Left lobe of liver (tissue), 2 donors: ENCODE measurements at regions not wholly inside any gene's neighbourhood (a gene's known extent, or its start where the extent isn't known, plus 50 kb on each side); places are given as distances from the start of the nearest gene placed in this dataset.

Experiments used
- ATAC-seq: fragments of 200-7000 bp; cut with Tn5 transposase; one replicate; pipeline ENCODE4 v1.9.1; 2020; ENCODE audit warnings: mild to moderate bottlenecking, moderate library complexity
- DNase-seq: peaks from one replicate; pipeline ENCODE4 v3.0.0-alpha.2; 2020; ENCODE audit warnings: low spot score
- donor health status: DM: no; HTN: no; CAD: no; lungs with moderate emphysema.
- donor health status: DM: no; HTN: yes; CAD: no.

DNA sequence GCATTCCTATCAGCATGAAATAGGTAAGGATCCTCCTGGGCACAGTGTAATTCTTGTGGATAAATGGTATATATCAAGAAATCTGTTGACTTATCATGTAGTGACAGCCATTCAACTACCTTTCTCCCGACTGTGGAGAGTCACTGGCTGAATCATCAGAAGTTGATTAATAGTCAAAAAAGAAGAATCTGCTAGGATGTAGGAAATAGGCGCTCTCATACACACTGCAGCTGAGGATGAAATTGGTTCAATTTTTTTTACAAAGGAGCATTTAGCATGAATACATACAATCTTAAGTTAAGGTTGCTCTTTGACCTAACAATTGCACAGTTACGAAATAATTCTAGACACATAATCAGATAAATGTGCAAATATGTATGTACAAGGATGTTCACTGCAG is 486.8 kb downstream of the ADGRL2 start:
- no peak for DNase-seq
- ATAC-seq: no peak

DNA sequence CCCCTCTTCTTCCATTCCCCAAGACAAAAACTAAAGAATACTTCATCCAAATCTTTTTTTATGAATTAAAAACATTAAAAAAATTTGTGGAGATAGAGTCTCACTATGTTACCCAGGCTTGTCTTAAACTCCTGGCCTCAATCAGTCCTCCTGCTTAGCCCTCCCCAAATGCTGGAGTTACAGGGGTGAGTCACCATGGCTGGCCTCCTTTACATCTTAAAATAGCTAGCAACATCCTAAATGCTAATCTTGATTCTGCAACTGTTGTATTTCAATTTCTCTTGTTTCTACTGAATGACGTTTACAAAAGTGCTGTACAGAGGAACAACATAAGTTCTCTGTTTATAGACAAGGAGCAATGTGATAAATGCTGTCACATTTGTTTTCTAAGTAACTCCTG is 483.5 kb downstream of the ADGRL2 start:
- ATAC-seq (no peak), DNase-seq (no peak)

DNA sequence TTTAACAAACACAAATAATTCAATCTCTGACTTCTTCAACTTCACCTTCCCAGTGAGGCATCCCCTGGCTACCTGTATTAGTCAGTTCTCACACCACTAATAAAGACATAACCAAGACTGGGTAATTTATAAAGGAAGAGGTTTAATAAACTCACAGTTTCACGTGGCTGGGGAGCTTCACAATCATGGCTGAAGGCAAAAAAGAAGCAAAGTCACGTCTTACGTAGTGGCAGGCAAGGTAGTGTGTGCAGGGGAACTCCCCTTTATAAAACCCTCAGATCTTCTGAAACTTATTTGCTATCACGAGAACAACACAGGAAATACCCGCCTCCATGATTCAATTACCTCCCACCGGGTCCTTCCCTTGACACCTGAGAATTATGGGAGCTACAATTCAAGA is 478.5 kb downstream of the ADGRL2 start:
- ATAC-seq (no peak), DNase-seq (no peak)

DNA sequence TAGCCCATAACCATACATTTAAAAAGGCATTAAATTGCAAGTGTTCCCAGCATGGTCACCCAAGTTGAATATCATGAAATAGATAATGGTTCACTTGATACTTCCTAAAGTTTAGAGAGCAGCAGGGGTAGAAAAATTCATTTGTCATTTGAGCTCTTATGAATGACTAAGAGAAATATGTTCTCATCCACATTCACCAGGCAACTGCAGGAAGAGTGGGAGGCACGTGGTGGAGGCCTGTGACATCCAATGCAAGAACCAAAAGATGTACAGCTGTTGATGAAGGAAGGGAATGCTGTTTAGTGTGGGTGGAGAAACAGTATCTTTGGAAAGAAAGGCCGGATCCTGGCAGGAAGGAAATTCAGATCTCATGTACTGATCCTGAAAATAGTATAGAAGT is 473.1 kb downstream of the ADGRL2 start:
- ATAC-seq (no peak), DNase-seq (no peak)

DNA sequence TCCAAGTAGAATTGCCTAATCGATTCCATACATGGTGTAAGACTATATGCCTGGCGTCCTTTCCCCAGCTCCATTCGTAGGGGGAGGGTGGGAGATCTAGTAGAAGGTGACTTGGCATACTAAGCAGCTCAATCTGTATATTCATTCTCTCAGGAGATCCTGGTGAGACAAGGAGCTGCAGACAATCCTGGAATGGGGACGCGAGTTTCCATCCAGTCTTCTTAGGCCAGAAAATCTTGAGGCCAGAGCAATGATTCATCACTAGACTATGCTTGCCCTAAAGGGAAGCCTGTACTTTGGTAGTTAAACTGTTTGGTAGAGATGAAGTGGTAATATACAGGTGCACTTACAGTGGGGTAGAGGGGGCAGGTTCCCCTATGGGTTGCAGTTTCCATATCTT is 468.7 kb downstream of the ADGRL2 start:
- DNase-seq: no peak
- no peak for ATAC-seq

DNA sequence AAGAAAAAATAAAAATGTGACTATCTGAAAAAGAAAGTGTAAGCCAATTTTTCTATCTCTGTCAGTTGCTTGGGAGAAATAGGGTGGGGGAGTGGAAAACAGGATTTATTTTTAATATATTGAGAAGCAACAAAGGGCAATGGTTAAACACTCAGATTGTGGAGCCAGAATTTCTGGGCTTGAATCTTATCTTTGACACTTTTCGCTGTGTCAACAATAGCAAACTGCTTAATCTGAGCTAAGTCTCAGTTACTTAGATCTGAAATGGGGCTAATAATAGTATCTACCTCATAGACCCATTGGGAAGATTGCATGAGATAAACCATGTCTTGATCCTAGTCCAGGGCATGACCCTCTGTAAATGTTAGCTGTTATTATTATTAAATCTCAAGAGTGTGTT is 468.1 kb downstream of the ADGRL2 start:
- ATAC-seq (no peak), DNase-seq (no peak)

DNA sequence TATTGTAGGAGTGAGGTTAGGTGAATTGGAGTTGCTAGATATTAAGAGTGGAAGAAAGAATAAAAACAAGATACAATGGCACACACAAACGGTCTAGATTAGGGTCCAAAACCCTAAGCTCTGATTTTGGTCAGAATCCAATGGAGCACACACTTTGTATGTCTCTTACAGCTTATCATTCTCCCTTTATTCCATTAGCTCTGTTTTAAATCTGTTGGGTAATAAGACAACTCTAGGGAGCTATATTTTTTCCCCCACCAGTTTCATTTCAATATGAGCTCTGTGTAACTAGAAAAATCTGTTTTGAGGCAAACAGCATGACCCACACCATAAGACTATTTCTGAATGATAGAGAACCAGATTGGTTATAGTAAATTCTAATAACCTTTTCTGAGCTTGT is 465.6 kb downstream of the ADGRL2 start:
- ATAC-seq (no peak), DNase-seq (no peak)

DNA sequence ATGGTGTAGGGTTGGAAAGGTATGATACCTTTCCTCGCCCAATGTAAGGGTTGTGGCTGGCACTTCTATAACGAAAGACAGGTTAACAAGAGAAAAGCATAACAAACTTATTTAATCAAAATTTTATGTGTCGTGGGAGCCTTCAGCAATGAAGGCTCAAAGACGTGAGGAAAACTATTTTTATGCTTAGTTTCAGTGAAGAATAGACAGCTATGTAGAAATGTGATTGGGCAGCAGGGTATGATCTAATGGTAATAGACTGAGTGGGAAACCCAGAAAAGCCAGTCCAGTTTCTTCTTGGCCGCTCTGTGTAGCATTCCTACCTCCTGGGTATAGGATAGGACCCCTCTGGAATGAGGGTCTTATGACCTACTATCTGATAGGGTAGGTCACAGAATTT is 464.7 kb downstream of the ADGRL2 start:
- ATAC-seq: no peak

DNA sequence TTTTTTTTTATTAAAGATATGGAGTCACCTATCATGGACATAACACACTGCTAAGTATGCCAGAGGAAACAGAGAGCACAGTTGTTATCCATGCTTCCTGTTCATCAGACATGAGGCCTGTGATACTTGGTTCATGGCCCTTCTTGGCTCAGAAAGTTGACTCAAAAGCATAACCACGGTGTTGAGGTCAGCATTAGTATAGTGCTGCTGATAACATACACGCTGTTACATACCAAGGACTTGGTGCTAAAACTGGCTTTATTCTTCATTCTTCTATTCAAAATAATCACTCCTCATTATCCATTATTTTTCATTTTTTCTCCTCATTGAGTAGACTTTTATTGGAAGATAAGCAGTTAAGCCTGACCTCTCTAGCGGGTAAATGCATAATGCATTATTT is 464.1 kb downstream of the ADGRL2 start:
- ATAC-seq (no peak), DNase-seq (no peak)

More for the DNA sequence above, 464.7 kb downstream of the ADGRL2 start:
- no peak for DNase-seq

DNA sequence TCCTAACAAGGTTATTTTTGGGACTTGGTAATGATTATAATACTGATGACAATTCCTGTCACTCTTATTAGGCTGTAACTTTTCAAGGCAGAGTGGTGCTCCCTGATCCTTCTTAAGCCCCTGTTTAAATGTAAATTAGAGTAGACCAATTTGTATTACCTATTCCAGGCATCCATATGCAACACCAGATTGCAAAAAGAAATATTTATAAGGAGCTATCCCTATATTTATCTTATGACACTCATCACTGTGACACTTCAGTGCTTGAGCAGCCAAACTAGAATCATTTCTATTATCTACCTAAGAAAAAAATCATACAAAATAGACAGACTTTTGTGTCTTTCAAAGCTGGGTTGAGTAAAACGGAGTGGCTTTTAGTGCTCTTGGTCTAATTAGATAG is 462.7 kb downstream of the ADGRL2 start:
- ATAC-seq (no peak), DNase-seq (no peak)

DNA sequence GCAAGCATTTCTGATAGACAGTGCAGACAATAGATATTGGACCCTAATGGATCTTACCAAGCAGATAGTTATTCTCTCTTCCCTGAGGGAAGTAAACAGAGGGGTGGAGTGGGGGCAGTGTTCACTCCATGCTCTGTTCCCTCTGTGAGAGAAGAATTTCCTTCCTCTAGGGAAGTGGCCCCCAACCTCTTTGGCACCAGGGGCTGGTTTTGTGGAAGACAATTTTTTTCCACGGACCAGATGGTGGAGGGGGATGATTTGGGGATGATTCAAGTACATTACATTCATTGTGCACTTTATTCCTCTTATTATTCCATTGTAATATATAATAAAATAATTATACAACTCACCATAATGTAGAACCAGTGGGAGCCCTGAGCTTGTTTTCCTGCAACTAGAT is 459.9 kb downstream of the ADGRL2 start:
- no peak for DNase-seq
- ATAC-seq: no peak

DNA sequence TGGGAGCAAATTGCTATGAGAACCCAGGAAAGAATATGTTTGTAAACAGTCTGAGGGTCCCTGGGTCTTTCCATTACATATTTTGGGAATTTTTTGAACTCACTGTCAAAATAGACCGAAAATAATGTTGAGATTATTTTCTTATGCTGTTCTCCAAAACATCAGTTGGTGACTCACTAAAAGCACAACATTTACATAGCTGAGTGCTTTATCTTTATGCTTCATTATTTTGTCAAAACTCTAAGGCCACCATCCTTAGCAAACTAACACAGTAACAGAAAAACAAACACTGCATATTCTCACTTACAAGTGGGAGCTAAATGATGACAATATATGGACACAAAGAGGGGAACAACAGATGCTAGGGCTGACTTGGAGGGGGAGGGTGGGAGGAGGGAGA is 459.3 kb downstream of the ADGRL2 start:
- ATAC-seq (no peak), DNase-seq (no peak)

DNA sequence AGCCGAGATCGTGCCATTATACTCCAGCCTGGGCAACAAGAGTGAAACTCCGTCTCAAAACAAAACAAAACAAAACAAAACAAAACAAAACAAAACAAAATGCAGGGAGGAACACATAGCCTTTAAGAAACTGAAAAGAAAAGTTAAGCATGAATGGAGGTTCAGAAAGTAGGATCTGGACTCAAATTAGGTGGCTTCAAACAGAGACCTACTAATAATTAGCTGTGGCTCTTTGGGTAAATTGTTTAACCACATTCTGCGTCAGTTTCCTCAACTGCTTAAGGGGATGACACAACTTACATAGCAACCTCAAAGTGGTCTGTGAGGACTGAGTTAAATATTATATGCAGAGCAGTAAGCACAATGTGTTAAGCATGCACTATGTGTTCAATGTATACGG is 458.2 kb downstream of the ADGRL2 start:
- ATAC-seq: no peak
- DNase-seq: no peak

DNA sequence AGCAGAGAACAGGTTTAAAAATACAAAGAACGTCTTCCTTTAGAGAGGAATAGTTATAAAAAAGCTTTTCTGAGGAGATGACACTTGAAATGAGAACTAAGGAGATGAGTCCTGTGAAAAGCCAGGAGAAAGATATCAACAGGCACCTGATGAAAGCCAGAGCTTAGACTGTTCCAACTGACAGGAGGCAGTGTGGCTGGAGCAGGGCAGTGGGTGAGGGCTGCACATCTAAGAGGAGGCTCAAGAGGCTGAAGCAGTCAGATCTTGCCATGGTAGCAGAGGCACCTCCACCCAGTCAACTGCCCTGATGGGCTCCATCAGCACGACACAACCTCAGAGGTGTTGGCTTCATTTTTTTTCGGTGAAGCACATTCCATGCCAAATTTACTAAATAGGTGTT is 445.3 kb downstream of the ADGRL2 start:
- DNase-seq: no peak
- ATAC-seq: peak; percentile 19

DNA sequence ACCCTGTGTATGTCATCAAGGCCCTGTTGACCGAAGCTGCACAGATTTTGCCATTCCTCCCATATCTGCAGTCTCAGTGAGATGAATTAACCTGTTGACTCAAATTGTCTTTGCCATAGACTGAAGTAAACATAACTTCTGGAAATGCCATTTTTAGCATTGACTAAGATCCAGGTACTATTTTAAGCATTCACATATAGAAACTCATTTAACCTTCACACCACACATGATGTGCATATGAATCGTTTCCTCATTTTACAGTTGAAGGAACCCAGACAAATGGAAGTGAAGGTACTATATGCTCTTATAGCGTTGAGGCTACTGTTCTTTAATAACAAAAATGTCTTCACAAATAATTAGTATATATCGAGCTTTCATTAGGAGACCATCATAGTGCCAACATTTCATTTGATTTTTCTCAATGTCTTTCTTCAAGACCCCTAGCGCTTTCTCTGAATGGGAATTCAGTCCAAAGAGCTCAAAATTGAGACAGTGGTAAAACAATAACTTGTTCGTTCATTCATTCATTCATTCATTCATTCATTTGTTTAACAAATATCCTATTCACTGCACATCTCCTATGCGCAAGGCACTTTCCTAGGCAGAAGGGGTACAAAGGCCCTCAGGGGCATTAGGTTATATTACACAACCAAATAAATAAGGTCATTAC is 444.7 kb downstream of the ADGRL2 start:
- ATAC-seq: peak; percentile 39

DNA sequence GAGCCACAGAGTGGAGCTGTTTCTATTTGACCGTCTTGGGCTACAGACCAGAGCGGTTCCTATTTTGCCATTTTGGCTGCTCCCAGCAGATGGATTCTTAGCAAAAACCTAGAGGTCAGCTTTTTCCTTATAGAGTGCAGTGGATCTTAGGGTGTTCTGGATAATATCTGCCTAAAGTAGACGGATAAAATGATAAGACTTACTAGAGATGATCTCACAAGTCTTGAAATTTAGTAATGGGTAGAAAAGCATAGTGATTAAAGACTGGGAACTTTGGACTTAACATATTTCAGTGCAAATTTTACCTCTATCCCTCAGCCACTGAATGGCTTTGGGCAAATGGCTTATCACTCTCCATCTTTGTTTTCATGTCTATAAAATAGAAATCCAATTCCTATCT is 439.8 kb downstream of the ADGRL2 start:
- ATAC-seq: no peak

More for the DNA sequence above, 444.7 kb downstream of the ADGRL2 start:
- no peak for DNase-seq

DNA sequence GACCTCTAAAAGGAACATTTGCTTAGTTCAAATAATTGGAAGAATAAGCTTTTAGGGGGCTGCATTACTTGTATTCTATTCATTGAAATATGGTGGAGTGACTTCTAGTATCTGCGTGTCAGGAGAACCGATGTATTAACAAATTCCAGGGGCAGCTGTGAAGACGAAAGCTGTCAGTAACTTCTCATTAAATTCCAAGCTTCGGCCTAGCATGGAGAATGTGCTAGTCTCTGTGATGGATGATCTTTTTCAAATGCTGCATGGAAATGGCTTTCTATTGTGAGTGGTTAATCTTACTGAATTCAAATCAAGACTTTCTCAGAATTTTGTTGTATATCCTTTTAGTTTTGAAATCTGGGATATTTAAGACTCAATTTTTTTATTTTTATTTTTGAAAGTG is 429.9 kb downstream of the ADGRL2 start:
- no peak for DNase-seq
- no peak for ATAC-seq

More for the DNA sequence above, 439.8 kb downstream of the ADGRL2 start:
- no peak for DNase-seq

DNA sequence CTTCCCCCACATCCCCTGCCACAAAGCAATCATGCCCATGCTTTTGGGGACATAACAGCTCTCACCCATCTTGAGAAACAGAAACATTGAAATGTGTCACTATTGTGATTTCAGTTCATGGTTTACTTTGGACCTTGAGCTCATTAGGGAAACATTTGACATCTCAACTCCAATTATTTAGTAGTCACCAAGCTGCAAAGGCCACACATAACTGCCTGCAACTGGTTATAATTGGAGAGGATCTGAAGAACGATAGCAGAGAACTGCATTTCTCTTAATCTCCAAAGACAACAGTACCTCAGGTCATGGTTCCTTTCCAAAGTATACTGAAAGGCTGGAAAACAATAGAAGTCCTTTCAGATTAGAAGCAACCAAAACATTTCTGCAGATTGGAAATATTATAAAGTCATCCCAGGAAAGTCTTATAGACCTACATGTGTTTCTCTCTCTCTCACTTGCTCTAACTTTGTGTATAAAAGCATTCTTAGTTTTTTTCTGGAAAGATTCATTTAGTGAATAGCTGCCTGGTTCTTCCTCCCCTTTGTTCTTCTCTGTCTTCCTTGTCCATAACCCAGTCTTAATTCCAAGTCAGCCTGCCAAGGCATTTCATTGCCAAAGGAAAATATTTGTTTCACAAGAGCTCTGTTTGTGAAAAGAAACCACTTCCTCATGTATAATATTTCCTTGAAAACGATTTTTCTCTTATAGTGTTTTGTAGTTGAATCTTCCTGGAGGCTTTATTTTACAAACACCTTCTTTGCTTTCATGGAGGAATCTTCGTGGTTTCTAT is 426.8 kb downstream of the ADGRL2 start:
- no peak for DNase-seq
- ATAC-seq: no peak

DNA sequence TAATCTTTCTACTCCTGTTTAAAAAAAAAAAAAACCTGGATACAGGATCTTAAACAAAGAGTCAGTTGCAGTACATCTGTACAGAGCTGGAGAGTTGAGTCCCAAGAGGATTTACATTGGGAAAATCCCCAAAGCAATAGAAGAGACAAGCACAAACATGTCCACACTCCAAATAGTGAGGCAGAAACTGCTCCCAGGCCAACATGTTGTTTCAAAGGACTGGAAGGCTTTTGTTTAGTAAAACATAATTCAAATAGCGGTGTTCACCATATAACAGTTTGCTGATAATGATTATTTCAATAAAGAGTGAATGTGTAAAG is 425.4 kb downstream of the ADGRL2 start:
- ATAC-seq (no peak), DNase-seq (no peak)

DNA sequence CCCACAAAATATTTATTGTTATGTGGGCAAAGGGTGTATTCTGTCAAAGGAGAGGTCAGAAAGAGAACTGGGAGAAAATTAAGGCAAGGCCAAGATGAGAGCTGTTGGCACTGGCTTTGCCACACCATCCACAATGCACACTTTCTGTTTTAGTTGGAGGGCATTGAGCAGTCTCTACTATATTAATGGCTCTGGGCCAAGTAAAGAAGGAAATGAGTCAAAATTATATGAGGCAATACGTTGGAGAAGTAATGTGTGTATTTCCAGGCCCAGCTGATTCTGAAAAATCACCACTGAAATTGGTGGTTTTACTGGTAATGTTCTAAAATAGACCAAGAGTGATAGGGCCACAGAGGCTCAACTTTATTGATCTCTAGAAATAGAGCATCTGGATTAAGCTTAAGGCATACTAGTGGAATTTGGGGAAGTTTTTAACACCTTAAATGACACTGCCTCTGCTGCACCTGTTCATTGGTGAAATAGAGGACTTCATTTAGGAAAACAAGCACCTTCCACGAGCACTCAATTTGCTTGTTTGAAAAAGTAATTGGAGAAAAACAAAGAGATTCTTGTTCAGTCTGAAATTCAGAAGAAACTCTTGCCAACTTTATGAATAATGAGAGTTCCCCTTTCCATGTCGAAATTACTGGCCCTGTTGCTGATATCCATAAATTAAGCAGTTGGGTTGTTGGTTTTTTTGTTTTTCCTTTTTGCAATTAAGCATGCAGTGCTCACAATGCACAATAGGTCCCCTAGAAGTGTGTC is 424.9 kb downstream of the ADGRL2 start:
- ATAC-seq (peak; percentile 14), DNase-seq (no peak)

DNA sequence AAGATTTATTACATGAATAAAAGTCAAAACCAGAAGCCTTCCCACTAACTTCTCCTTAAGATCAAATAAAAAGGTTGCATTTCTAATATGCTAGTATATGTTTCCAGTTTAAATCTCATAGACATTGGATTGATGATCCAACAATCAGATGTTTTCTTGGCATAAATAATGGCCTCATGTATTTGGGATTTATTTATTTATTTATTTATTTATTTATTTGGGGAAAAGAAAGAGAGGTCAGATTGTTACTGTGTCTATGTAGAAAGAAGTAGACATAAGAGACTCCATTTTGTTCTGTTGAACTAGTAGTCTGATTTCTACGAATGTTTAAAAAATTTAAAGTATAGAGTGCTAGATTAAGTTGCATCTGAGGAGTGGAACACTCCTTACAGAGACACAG is 422.4 kb downstream of the ADGRL2 start:
- DNase-seq (no peak), ATAC-seq (no peak)

DNA sequence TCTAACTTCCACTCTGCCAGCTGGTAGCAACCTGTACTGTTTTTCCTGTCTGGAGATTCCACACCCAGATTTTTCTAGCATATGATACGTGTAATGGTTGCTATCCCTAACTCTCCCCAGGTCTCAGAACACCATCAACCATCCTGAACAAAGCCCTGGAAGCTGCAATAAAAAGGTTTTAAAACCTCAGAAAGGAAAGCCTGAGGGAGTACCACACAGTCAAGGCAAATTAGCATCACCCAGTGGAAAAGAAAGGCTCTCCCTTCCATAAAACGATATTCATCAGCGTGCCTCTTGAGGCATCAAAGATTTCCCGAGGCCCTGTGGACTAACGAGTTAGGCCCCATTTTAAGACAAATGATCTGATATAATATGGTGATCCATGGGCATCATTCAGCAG is 421.0 kb downstream of the ADGRL2 start:
- DNase-seq (no peak), ATAC-seq (no peak)
